Kidney epithelial cell (primary cell): ENCODE measurements at regions not wholly inside any gene's neighbourhood (a gene's known extent, or its start where the extent isn't known, plus 50 kb on each side); places are given as distances from the start of the nearest gene placed in this dataset.

Source experiments
- DNase-seq: peaks from one replicate; pipeline ENCODE4 v3.0.0-alpha.2; 2010; ENCODE audit warnings: low read depth
- H3K27me3 ChIP-seq: 2 replicates; pipeline ENCODE4 v1.6.0; 2011; ENCODE audit warnings: low read length; ENCODE audit not compliant: control insufficient read depth, insufficient read depth
- H3K36me3 ChIP-seq: 2 replicates; pipeline ENCODE4 v1.5.1; 2011; ENCODE audit warnings: low read length; ENCODE audit not compliant: control insufficient read depth, insufficient read depth
- H3K4me3 ChIP-seq: 2 replicates; pipeline ENCODE4 v1.5.1; 2011; ENCODE audit warnings: low read depth, mild to moderate bottlenecking, control low read depth, low read length
- TF ChIP-seq, protein P1 (sequence below): IDR thresholded peaks from 2 replicates; pipeline ENCODE4 v1.5.1; 2011; ENCODE audit warnings: mild to moderate bottlenecking, moderate library complexity, low read length, control low read depth, inconsistent platforms; ENCODE audit not compliant: insufficient read depth, poor library complexity, severe bottlenecking

DNA sequence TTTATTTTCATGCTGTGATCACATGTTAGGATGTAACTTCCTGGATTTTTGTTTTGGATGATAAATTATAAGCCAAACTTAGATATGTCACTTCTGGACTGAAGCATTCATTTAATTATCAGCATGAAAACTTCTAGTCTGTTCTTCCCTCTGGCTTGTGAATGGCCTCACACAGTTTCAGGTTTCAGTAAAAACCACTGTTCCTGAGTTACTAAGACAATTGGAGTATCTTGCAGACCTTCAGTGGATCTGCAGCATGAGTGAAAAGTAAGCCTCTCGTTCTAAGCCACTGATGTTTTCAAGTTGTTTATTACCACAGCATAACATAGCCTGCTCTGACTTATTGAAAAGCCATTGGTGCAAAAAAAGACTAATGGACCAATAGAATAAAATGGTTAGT lies 55.3 kb upstream of the RGS21 start:
- no peak overlapping the region for H3K4me3 ChIP-seq
- no peaks in the 10 kb centered on the region for H3K36me3 ChIP-seq
- TF ChIP-seq, protein P1, sequence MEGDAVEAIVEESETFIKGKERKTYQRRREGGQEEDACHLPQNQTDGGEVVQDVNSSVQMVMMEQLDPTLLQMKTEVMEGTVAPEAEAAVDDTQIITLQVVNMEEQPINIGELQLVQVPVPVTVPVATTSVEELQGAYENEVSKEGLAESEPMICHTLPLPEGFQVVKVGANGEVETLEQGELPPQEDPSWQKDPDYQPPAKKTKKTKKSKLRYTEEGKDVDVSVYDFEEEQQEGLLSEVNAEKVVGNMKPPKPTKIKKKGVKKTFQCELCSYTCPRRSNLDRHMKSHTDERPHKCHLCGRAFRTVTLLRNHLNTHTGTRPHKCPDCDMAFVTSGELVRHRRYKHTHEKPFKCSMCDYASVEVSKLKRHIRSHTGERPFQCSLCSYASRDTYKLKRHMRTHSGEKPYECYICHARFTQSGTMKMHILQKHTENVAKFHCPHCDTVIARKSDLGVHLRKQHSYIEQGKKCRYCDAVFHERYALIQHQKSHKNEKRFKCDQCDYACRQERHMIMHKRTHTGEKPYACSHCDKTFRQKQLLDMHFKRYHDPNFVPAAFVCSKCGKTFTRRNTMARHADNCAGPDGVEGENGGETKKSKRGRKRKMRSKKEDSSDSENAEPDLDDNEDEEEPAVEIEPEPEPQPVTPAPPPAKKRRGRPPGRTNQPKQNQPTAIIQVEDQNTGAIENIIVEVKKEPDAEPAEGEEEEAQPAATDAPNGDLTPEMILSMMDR: no peak
- no peak for DNase-seq
- no peaks in the 10 kb centered on the region for H3K27me3 ChIP-seq

DNA sequence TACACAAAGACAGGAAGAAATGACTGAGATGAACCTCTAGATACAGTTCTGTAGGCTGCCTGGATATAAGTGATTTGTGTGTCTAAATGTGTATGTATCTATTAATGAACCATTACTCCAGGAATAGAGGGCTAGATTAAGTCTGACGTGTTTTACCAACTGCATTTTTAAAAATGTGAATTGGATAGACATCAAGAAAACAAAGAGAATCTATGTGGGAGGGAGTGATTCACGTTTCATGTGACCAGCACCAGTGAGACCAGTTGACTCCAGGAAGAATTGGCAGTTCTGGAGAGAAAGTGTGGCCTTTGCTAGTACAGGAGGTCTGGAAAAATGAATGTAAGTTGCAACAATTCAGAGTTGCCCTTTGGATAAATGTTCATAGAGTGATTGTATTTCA lies 53.4 kb upstream of the RGS21 start:
- Histone ChIP-seq H3K27me3 (no peaks in the 10 kb centered on the region), H3K36me3 (no peaks in the 10 kb centered on the region), H3K4me3 (no peak overlapping the region)
- TF ChIP-seq, protein P1: no peak
- DNase-seq: peak; percentile 19

DNA sequence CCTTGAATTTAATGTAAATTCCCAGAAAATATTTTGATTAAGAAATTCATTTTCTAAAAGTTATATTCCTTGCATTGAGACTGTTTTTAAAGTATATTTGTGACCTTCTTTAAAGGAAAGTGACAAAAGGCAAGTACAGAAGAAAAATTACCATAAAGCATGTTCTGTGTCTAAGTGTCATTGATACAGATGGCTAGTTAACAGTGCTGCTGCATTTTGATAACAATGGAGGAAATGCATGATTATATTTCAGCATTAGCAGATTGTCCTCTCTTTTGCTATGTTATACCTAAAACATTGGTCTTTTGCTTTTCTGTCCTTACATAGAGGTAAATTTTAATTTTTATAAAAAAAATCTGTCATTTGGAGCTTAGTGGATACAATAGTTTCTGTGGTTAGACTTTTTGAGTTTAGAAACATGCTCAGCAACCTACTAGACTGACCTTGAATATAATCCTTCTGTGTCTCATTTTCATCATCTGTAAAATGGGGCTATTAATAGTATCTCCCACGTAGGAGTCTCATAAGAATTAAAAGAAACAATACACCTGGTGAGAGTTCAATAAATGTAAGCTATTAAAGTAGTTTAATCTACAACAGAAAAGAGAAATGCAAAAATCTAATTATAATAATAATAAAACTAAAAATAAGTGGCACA lies 51.1 kb upstream of the RGS21 start:
- H3K27me3 ChIP-seq: no peaks in the 10 kb centered on the region
- TF ChIP-seq, protein P1: no peak
- H3K36me3 ChIP-seq: no peaks in the 10 kb centered on the region
- no peak overlapping the region for H3K4me3 ChIP-seq
- no peak for DNase-seq

DNA sequence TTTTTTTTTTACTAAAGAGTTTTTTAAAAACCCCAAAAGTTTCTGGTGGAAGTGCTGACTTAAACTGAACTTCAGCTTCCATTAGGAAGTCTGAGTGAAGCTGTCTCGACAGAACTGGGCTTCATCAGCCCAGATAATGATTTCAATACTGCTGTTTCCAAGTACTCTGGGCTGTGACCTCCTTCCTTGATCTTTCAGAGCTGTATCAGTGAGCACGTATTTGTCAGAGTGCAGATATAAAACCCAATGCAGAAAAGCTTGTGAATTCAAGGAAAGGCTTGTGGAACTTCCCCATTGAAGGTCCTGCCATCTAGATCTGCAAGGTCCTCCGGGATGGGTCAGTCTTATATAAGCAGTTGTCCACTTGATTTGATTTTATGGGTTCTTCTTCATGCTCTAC lies 50.1 kb upstream of the RGS21 start:
- no peaks in the 10 kb centered on the region for H3K36me3 ChIP-seq
- TF ChIP-seq, protein P1: no peak

More for the DNA sequence above, 50.1 kb upstream of the RGS21 start:
- Histone ChIP-seq H3K27me3 (no peaks in the 10 kb centered on the region), H3K4me3 (no peak overlapping the region)
- no peak for DNase-seq
